Endothelial cell of umbilical vein (primary cell): ENCODE measurements at regions not wholly inside any gene's neighbourhood (a gene's known extent, or its start where the extent isn't known, plus 50 kb on each side); places are given as distances from the start of the nearest gene placed in this dataset.

Source experiments
- BruUV-seq: library from RNA; stranded (reverse); fragments of 400-500 nt; replicated peaks from 2 replicates; lab custom pipeline; 2021; lab: Mats Ljungman, UMichigan
- CTCF ChIA-PET: fragments of 300-600, 350-600 bp; sonication (Branson Sonifier 250); formaldehyde crosslinking; loops from one replicate; lab custom pipeline; 2021; ENCODE audit warnings: antibody characterized with exemption, inconsistent platforms; lab: Charles Lee
- POLR2A ChIA-PET: fragments of 300-600, 350-600 bp; sonication (Branson Sonifier 250); formaldehyde crosslinking; loops from one replicate; lab custom pipeline; 2021; ENCODE audit warnings: antibody characterized with exemption, inconsistent platforms; lab: Charles Lee
- DNase-seq: peaks from one replicate; pipeline ENCODE4 v3.0.0-alpha.2; 2011; ENCODE audit warnings: low read depth, low spot score
- FAIRE-seq: peaks from 2 replicates; lab custom pipeline; 2011; peaks lifted over from hg19 to GRCh38; lab: Jason Lieb, UNC
- H2AFZ ChIP-seq: 2 replicates; pipeline ENCODE4 v1.6.0; 2012; ENCODE audit warnings: low read depth, low read length, control low read depth, inconsistent platforms
- H3K27ac ChIP-seq: 2 replicates; pipeline ENCODE4 v1.5.1; 2011; ENCODE audit warnings: low read depth, mild to moderate bottlenecking, control low read depth, low read length, moderate library complexity; ENCODE audit not compliant: insufficient read depth
- H3K27me3 ChIP-seq, 2 experiments: 2 replicates each; pipeline versions ENCODE4 v1.6.0 to v1.6.1; 2011; ENCODE audit warnings: low read length in 2 of 2, mixed read lengths in 1 of 2; ENCODE audit not compliant: control insufficient read depth in 2 of 2, insufficient read depth in 2 of 2
- H3K36me3 ChIP-seq, 2 experiments: 2 replicates in 1 of 2; 3 replicates in 1 of 2; pipeline ENCODE4 v1.5.1; 2011; ENCODE audit warnings: low read length in 2 of 2, mild to moderate bottlenecking in 1 of 2, moderate library complexity in 1 of 2; ENCODE audit not compliant: control insufficient read depth in 2 of 2, insufficient read depth in 2 of 2; ENCODE audit errors: extremely low read depth in 1 of 2
- H3K4me1 ChIP-seq: 3 replicates; pipeline ENCODE4 v1.5.1; 2011; ENCODE audit warnings: mild to moderate bottlenecking, low read length; ENCODE audit not compliant: control insufficient read depth, insufficient read depth; ENCODE audit errors: extremely low read depth
- H3K4me2 ChIP-seq: 2 replicates; pipeline ENCODE4 v1.6.1; 2011; ENCODE audit warnings: low read length, control low read depth, mixed read lengths; ENCODE audit not compliant: insufficient read depth
- H3K4me3 ChIP-seq, 3 experiments: fragments of 200-600 bp in 1 of 3; sonication (generic), shearing (Covaris generic) in 1 of 3; replicated peaks in 1 of 3; 2 replicates each; pipeline ENCODE4 v1.5.1; 2011 to 2016; ENCODE audit warnings: control low read depth in 3 of 3, low read length in 3 of 3, mild to moderate bottlenecking in 2 of 3, inconsistent platforms in 1 of 3, low read depth in 1 of 3, moderate library complexity in 1 of 3; ENCODE audit not compliant: insufficient read depth in 1 of 3
- H3K79me2 ChIP-seq: 2 replicates; pipeline ENCODE4 v1.6.0; 2012; ENCODE audit warnings: low read length, inconsistent platforms; ENCODE audit not compliant: control insufficient read depth, insufficient read depth
- H3K9ac ChIP-seq: replicated peaks from 2 replicates; pipeline ENCODE3; 2011; ENCODE audit warnings: low read length, control low read depth; ENCODE audit not compliant: insufficient read depth; ENCODE audit errors: extremely low read depth
- H3K9me1 ChIP-seq: replicated peaks from 3 replicates; pipeline ENCODE4 v1.6.0; 2011; ENCODE audit warnings: mild to moderate bottlenecking, low read length; ENCODE audit not compliant: control insufficient read depth, insufficient read depth; ENCODE audit errors: extremely low read depth
- H3K9me3 ChIP-seq: replicated peaks from 2 replicates; pipeline ENCODE4 v1.5.1; 2012; ENCODE audit warnings: low read length, inconsistent platforms; ENCODE audit not compliant: control insufficient read depth, insufficient read depth
- H4K20me1 ChIP-seq: replicated peaks from 2 replicates; pipeline ENCODE3; 2011; ENCODE audit warnings: mild to moderate bottlenecking, low read length; ENCODE audit not compliant: control insufficient read depth, insufficient read depth; ENCODE audit errors: extremely low read depth
- CTCF ChIP-seq, 2 donors: IDR thresholded peaks; 1 replicate in 1 of 2; 2 replicates in 1 of 2; pipeline ENCODE4 v1.5.1; 2011; ENCODE audit warnings: low read length in 2 of 2, mild to moderate bottlenecking in 2 of 2, moderate library complexity in 2 of 2, control low read depth in 1 of 2, inconsistent platforms in 1 of 2, low read depth in 1 of 2; ENCODE audit not compliant: insufficient read depth in 1 of 2; ENCODE audit errors: extremely low read depth in 1 of 2
- EZH2 ChIP-seq: IDR thresholded peaks from 2 replicates; pipeline ENCODE4 v1.6.1; 2012; ENCODE audit warnings: borderline replicate concordance, low read depth, mild to moderate bottlenecking, moderate library complexity, low read length, inconsistent platforms; ENCODE audit not compliant: severe bottlenecking
- FOS ChIP-seq: IDR thresholded peaks from 2 replicates; pipeline ENCODE4 v1.6.1; 2011; ENCODE audit warnings: mild to moderate bottlenecking, low read length, moderate library complexity, borderline replicate concordance; ENCODE audit not compliant: insufficient read depth
- GATA2 ChIP-seq: IDR thresholded peaks from 2 replicates; pipeline ENCODE4 v1.7.0; 2011; ENCODE audit warnings: low read depth, mild to moderate bottlenecking, moderate library complexity, mixed read lengths, low read length; ENCODE audit not compliant: insufficient read length, insufficient read depth
- JUN ChIP-seq: IDR thresholded peaks from 2 replicates; pipeline ENCODE4 v1.6.1; 2011; ENCODE audit warnings: borderline replicate concordance, low read depth; ENCODE audit not compliant: insufficient read length, insufficient read depth
- MAX ChIP-seq: IDR thresholded peaks from 2 replicates; pipeline ENCODE4 v1.6.1; 2011; ENCODE audit not compliant: insufficient read depth, insufficient read length
- MYC ChIP-seq: IDR thresholded peaks from one replicate; pipeline ENCODE4 v1.6.1; 2011; ENCODE audit warnings: mild to moderate bottlenecking, low read depth, low read length
- POLR2A ChIP-seq: IDR thresholded peaks from 2 replicates; pipeline ENCODE4 v1.6.1; 2012; ENCODE audit warnings: low read depth, mild to moderate bottlenecking, control low read depth, low read length
- POLR2AphosphoS5 ChIP-seq: IDR thresholded peaks from 2 replicates; pipeline ENCODE4 v1.6.1; 2012; ENCODE audit warnings: low read depth, mild to moderate bottlenecking, control low read depth, low read length, moderate library complexity; ENCODE audit not compliant: insufficient read depth
- dilution Hi-C: fragments of 300-500 bp; cut with MboI; formaldehyde crosslinking; loops from one replicate; pipeline ENCODE4 v1.15.0; 2019; ENCODE audit warnings: low sequenced_read_pairs; ENCODE audit not compliant: extremely low pct_ligation_motif_present
- intact Hi-C: fragments of 100-400 bp; cut with micrococcal nuclease; formaldehyde crosslinking; loops from one replicate; pipeline ENCODE4 v1.10.0; 2022

- no peaks in the 10 kb centered on the region for H3K9me1 ChIP-seq
- no peak overlapping the region for H3K9ac ChIP-seq
- dilution Hi-C loops = no loop called here
- no peaks in the 10 kb centered on the region for H3K79me2 ChIP-seq
- no peaks in the 10 kb centered on the region for H3K9me3 ChIP-seq
- ChIA-PET CTCF (interaction anchor here (1.0 to 2.5 kb wide), 2 partner anchors 12 to 64 kb away, joined by 3 to 8 read pairs; no protein-coding TSS in a partner anchor), POLR2A (no interaction called here)
- H4K20me1 ChIP-seq = no peaks in the 10 kb centered on the region
- TF ChIP-seq FOS (no peak), MAX (no peak), POLR2AphosphoS5 (no peak), EZH2 (no peak), GATA2 (no peak), JUN (no peak), POLR2A (no peak), CTCF (IDR thresholded peaks at IDR 0.05; ENCODE audit: extremely low read depth in 1 of 2, insufficient read depth in 1 of 2, low read depth in 1 of 2, low read length in 2 of 2) (no peak), MYC (no peak)
- BruUV-seq = no TSS peak
- no peak overlapping the region for H2AFZ ChIP-seq
- H3K27ac ChIP-seq = no peak overlapping the region
- FAIRE-seq (no peak), DNase-seq (no peak)
- H3K4me1 ChIP-seq = no peaks in the 10 kb centered on the region
- no peak overlapping the region for H3K4me2 ChIP-seq
- H3K27me3 ChIP-seq = no peaks in the 10 kb centered on the region
- intact Hi-C loops = no loop called here
- no peak overlapping the region for H3K4me3 ChIP-seq
- H3K36me3 ChIP-seq = no peaks in the 10 kb centered on the region
These were observed 51.3 kb upstream of the FOXP2 start for GRCh38 chr7:114363292-114363691.
